ENCODE measurements at regions not wholly inside any gene's neighbourhood (a gene's known extent, or its start where the extent isn't known, plus 50 kb on each side); places are given as distances from the start of the nearest gene placed in this dataset.
"Not testable (repeated sequence)": the region's sequence is repeated elsewhere in the genome, so short reads cannot be mapped to it uniquely, and the experiment has no call there.

DNA sequence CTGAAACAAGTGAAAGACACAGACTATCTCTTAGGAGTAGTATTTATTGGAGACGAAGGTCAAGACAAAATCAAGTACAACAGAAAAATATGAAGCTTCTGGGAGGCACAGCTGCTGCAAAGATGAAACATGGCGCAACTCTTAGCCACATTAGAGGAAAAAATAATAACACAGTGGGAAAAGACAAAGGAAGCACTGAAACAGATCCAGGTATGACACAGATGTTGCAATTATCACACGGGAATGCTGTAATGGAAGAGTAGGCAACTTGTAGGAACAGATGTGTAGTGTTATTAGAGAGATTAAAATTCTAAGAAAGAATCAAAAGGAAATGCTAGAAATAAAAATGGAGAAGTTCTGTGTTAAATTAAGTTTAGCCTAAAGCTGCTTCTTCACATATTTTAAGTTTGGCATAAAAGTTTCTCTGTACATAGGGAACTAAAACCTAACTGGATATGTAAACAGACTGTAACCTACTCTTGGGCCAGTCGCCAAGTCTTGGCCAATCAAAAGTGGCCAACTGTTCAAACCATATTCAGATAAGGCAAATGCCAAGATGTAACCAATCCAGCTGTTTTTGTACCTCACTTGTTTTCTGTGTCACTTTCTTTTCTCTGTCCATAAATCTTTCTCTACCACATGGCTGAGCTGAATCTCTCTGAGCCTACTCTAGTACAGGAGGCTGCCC is 1132.0 kb upstream of the LRRTM3 start:
- Histone ChIP-seq H3K4me3 (ENCODE audit: low read length in 2 of 2) (no peak overlapping the region), H3K4me1 (ENCODE audit: control insufficient read depth in 2 of 2, insufficient read depth in 2 of 2, low read length in 2 of 2) (no peaks in the 10 kb centered on the region), H3K27me3 (ENCODE audit: control insufficient read depth in 2 of 2, insufficient read depth in 1 of 2, low read length in 1 of 2) (no peaks in the 10 kb centered on the region), H3K27ac (ENCODE audit: low read depth in 1 of 2, low read length in 1 of 2) (no peak overlapping the region), H3K9me3 (ENCODE audit: control insufficient read depth in 2 of 2, insufficient read depth in 1 of 2, low read length in 1 of 2) (peaks cover 0 to 4% of the 10 kb centered on the region in 2 donors), H3K36me3 (ENCODE audit: control insufficient read depth in 2 of 2, insufficient read depth in 2 of 2, low read length in 1 of 2) (no peaks in the 10 kb centered on the region)
- no peak for DNase-seq (ENCODE audit: low read depth in 6 of 9, low spot score in 9 of 9)
- WGBS, result 79% methylated on average over 4 of the region's 4 CpGs

DNA sequence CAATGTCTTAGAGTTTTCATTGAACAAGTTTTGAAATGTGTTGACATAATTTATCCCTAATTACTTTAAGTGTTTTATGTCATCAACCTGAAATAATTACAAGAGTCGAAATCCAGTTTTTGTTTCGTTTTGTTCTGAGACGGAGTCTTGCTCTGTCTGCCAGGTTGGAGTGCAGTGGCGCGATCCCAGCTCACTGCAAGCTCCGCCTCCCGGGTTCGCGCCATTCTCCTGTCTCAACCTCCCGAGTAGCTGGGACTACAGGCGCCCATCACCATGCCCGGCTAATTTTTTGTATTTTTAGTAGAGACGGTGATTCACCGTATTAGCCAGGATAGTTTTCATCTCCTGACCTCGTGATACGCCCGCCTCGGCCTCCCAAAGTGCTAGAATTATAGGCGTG is 1131.0 kb upstream of the LRRTM3 start:
- WGBS, result 97% methylated on average over 19 of the region's 19 CpGs

DNA sequence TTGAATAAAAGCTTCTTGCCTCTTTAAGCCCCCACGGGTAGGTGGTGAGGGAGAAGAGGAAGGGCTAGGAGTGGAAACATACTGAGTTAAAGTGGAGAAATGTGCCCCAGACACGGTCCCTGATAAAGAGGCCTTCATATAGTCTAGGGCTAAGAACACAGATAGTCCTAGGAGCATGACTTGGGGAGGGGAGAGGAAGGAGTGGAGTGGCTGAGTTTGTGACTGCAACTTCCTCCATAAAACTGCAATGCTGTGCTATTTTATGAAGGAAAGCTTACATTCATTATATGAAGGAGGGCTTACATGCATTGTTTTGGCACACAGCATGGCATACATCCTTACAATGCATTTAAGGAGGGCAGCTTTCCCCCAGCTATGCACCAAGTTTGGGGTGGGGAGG is 1129.4 kb upstream of the LRRTM3 start:
- Histone ChIP-seq H3K4me1 (ENCODE audit: control insufficient read depth in 2 of 2, insufficient read depth in 2 of 2, low read length in 2 of 2) (no peaks in the 10 kb centered on the region), H3K9me3 (ENCODE audit: control insufficient read depth in 2 of 2, insufficient read depth in 1 of 2, low read length in 1 of 2) (peaks cover 0 to 4% of the 10 kb centered on the region in 2 donors), H3K36me3 (ENCODE audit: control insufficient read depth in 2 of 2, insufficient read depth in 2 of 2, low read length in 1 of 2) (no peaks in the 10 kb centered on the region), H3K27ac (ENCODE audit: low read depth in 1 of 2, low read length in 1 of 2) (no peak overlapping the region), H3K4me3 (ENCODE audit: low read length in 2 of 2) (no peak overlapping the region), H3K27me3 (ENCODE audit: control insufficient read depth in 2 of 2, insufficient read depth in 1 of 2, low read length in 1 of 2) (no peaks in the 10 kb centered on the region)
- DNase-seq (ENCODE audit: low read depth in 6 of 9, low spot score in 9 of 9), result no peak
- WGBS, result 32% methylated on average over 2 of the region's 2 CpGs

More for the DNA sequence above, 1131.0 kb upstream of the LRRTM3 start:
- not testable (repeated sequence) for H3K4me3 ChIP-seq (ENCODE audit: low read length in 2 of 2); H3K27me3 ChIP-seq (ENCODE audit: control insufficient read depth in 2 of 2, insufficient read depth in 1 of 2, low read length in 1 of 2); DNase-seq (ENCODE audit: low read depth in 6 of 9, low spot score in 9 of 9); H3K4me1 ChIP-seq (ENCODE audit: control insufficient read depth in 2 of 2, insufficient read depth in 2 of 2, low read length in 2 of 2); H3K27ac ChIP-seq (ENCODE audit: low read depth in 1 of 2, low read length in 1 of 2); H3K9me3 ChIP-seq (ENCODE audit: control insufficient read depth in 2 of 2, insufficient read depth in 1 of 2, low read length in 1 of 2); H3K36me3 ChIP-seq (ENCODE audit: control insufficient read depth in 2 of 2, insufficient read depth in 2 of 2, low read length in 1 of 2)

DNA sequence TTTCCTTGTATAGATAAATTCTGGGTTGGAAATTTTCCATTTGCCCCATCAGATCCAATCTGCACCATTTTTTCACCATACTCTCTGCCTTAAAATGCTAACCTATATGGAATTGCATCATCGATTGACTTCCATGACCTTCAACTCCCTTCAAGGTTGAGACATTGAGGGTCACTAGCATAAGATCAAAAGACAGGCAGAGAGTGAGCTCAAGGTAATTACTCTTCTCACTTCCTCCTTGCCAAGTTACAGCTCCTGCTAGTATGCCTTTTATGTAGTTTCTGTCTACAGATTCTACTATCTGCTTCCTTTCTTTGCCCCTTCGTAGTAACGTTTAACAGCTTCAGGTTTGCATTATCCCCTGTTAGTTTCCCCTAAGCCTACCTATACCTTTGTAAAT is 1127.7 kb upstream of the LRRTM3 start:
- Histone ChIP-seq H3K27ac (ENCODE audit: low read depth in 1 of 2, low read length in 1 of 2) (no peak overlapping the region), H3K36me3 (ENCODE audit: control insufficient read depth in 2 of 2, insufficient read depth in 2 of 2, low read length in 1 of 2) (no peaks in the 10 kb centered on the region), H3K9me3 (ENCODE audit: control insufficient read depth in 2 of 2, insufficient read depth in 1 of 2, low read length in 1 of 2) (peaks cover 0 to 4% of the 10 kb centered on the region in 2 donors), H3K27me3 (ENCODE audit: control insufficient read depth in 2 of 2, insufficient read depth in 1 of 2, low read length in 1 of 2) (no peaks in the 10 kb centered on the region), H3K4me3 (ENCODE audit: low read length in 2 of 2) (no peak overlapping the region), H3K4me1 (ENCODE audit: control insufficient read depth in 2 of 2, insufficient read depth in 2 of 2, low read length in 2 of 2) (no peaks in the 10 kb centered on the region)
- no peak for DNase-seq (ENCODE audit: low read depth in 6 of 9, low spot score in 9 of 9)
- WGBS, result 93% methylated on average over 3 of the region's 3 CpGs

DNA sequence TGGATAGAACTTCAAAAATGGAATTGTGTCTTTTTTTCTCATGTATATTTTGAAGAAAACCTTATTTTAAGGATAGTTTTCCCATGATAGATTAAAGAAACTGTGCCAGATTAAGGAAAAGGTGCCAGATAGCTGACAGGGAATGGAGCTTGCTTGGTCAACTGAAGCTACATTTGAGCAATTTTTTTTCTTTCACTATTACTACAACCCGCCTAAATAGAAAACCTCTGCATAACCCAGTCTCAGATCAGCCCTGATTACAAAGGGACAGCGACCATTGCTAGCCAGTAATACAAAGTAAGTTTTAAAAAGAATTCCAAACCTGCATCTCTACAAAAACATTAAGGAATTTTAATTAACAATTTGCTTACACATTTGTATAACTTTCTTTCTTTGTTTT is 1123.4 kb upstream of the LRRTM3 start:
- Histone ChIP-seq H3K4me1 (ENCODE audit: control insufficient read depth in 2 of 2, insufficient read depth in 2 of 2, low read length in 2 of 2) (no peaks in the 10 kb centered on the region), H3K9me3 (ENCODE audit: control insufficient read depth in 2 of 2, insufficient read depth in 1 of 2, low read length in 1 of 2) (no peaks in the 10 kb centered on the region), H3K4me3 (ENCODE audit: low read length in 2 of 2) (no peak overlapping the region), H3K27ac (ENCODE audit: low read depth in 1 of 2, low read length in 1 of 2) (no peak overlapping the region), H3K36me3 (ENCODE audit: control insufficient read depth in 2 of 2, insufficient read depth in 2 of 2, low read length in 1 of 2) (no peaks in the 10 kb centered on the region), H3K27me3 (ENCODE audit: control insufficient read depth in 2 of 2, insufficient read depth in 1 of 2, low read length in 1 of 2) (no peaks in the 10 kb centered on the region)
- DNase-seq (ENCODE audit: low read depth in 6 of 9, low spot score in 9 of 9), result no peak
- 74% methylated on average over 2 of the region's 2 CpGs for WGBS

DNA sequence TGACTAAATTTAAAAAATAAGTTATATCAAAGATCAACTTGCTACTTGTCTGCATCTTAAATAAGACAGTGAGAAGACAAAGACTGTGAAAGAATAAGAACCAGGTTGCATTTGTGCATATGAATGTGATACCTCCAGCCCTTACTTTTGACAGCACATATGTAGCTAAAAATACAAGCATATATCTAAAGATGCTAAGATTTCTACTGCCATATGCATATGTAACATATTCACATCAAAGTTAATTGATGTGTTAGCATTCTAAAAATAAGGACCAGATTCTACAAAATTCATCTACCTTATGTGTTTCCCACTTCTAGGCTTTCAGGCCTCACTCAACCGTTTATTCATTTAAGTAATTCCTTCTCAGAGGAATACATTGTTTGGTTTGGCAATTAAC is 1120.3 kb upstream of the LRRTM3 start:
- H3K9me3 ChIP-seq (ENCODE audit: control insufficient read depth in 2 of 2, insufficient read depth in 1 of 2, low read length in 1 of 2), result no peaks in the 10 kb centered on the region
- no peaks in the 10 kb centered on the region for H3K4me1 ChIP-seq (ENCODE audit: control insufficient read depth in 2 of 2, insufficient read depth in 2 of 2, low read length in 2 of 2)
- DNase-seq (ENCODE audit: low read depth in 6 of 9, low spot score in 9 of 9), result no peak
- no peaks in the 10 kb centered on the region for H3K36me3 ChIP-seq (ENCODE audit: control insufficient read depth in 2 of 2, insufficient read depth in 2 of 2, low read length in 1 of 2)
- no peak overlapping the region for H3K27ac ChIP-seq (ENCODE audit: low read depth in 1 of 2, low read length in 1 of 2)
- no peak overlapping the region for H3K4me3 ChIP-seq (ENCODE audit: low read length in 2 of 2)
- H3K27me3 ChIP-seq (ENCODE audit: control insufficient read depth in 2 of 2, insufficient read depth in 1 of 2, low read length in 1 of 2), result no peaks in the 10 kb centered on the region
- WGBS, result 88% methylated on average over 1 of the region's 1 CpG

DNA sequence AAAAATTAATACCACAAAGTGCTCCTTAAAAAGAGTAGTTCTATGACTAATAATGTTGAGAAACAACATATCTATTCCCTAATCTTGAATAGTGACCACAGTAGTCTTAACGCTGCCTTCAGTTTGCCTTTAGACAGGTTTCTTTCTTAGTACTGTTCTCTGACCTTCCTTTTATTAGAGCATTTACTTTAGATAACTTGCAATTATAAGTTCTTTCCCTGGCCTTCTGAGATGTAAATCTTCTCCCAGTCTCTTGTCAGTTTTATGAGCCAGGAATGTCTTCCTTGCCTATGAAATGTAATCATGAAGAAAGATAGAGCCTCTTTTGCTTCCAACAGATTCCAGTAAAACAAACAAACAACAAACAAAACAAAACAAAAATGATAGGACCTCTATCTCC is 1119.8 kb upstream of the LRRTM3 start:
- Histone ChIP-seq H3K9me3 (ENCODE audit: control insufficient read depth in 2 of 2, insufficient read depth in 1 of 2, low read length in 1 of 2) (no peaks in the 10 kb centered on the region), H3K27me3 (ENCODE audit: control insufficient read depth in 2 of 2, insufficient read depth in 1 of 2, low read length in 1 of 2) (no peaks in the 10 kb centered on the region), H3K36me3 (ENCODE audit: control insufficient read depth in 2 of 2, insufficient read depth in 2 of 2, low read length in 1 of 2) (no peaks in the 10 kb centered on the region), H3K27ac (ENCODE audit: low read depth in 1 of 2, low read length in 1 of 2) (no peak overlapping the region), H3K4me3 (ENCODE audit: low read length in 2 of 2) (no peak overlapping the region), H3K4me1 (ENCODE audit: control insufficient read depth in 2 of 2, insufficient read depth in 2 of 2, low read length in 2 of 2) (no peaks in the 10 kb centered on the region)
- 92% methylated on average over 1 of the region's 1 CpG for WGBS
- DNase-seq (ENCODE audit: low read depth in 6 of 9, low spot score in 9 of 9), result no peak

DNA sequence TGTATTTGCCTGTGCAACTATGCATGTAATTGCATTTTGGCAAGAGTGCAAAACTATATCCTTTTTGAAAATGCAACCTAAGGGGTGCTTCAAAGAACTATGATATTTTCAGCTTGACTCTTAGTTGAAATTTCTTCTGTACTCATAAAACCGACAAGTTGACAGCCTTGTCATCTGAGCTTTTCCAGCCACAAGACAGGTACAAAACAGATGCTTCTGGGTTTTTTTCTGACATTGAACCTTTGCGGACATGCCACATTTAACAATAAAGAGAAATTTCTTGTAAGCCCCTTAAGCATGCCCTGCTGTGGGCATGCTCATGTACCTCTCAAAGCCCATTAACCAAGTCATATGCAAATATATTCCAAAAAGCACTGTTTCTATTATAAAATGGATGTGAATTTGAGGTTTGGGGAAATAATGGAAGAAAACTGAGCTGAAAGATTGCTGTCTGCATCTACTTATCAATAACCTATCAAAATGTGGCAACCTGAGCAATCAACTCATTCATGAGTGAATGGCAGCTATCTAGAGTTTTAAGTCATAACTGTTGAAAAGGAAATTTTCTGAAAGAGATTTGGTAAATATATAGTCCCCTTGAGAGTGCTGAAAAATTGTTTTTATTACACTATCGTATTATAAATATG is 1117.0 kb upstream of the LRRTM3 start:
- no peaks in the 10 kb centered on the region for H3K36me3 ChIP-seq (ENCODE audit: control insufficient read depth in 2 of 2, insufficient read depth in 2 of 2, low read length in 1 of 2)
- H3K9me3 ChIP-seq (ENCODE audit: control insufficient read depth in 2 of 2, insufficient read depth in 1 of 2, low read length in 1 of 2), result peaks cover 0 to 10% of the 10 kb centered on the region in 2 donors
- WGBS, result 93% methylated on average over 3 of the region's 3 CpGs
- H3K27me3 ChIP-seq (ENCODE audit: control insufficient read depth in 2 of 2, insufficient read depth in 1 of 2, low read length in 1 of 2), result no peaks in the 10 kb centered on the region
- no peak overlapping the region for H3K27ac ChIP-seq (ENCODE audit: low read depth in 1 of 2, low read length in 1 of 2)
- H3K4me1 ChIP-seq (ENCODE audit: control insufficient read depth in 2 of 2, insufficient read depth in 2 of 2, low read length in 2 of 2), result no peaks in the 10 kb centered on the region
- DNase-seq (ENCODE audit: low read depth in 6 of 9, low spot score in 9 of 9), result no peak
- H3K4me3 ChIP-seq (ENCODE audit: low read length in 2 of 2), result no peak overlapping the region

DNA sequence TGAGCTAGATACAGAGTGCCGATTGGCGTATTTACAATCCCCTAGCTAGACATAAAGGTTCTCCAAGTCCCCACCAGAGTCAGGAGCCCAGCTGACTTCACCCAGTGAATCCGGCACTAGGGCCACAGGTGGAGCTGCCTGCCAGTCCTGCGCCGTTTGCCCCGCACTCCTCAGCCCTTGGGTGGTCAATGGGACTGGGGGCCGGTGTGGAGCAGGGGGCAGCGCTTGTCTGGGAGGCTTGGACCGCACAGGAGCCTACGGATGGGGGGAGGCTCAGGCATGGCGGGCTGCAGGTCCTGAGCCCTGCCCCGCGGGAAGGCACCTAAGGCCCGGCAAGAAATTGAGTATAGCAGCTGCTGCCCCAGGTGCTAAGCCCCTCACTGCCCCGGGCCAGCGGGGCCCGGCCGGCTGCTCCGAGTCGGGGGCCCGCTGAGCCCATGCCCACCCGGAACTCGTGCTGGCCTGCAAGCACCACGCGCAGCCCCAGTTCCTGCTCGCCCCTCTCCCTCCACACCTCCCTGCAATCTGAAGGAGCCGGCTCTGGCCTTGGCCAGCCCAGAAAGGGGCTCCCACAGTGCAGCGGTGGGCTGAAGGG is 1113.8 kb upstream of the LRRTM3 start:
- 93% methylated on average over 28 of the region's 28 CpGs for WGBS
- Histone ChIP-seq H3K36me3 (ENCODE audit: control insufficient read depth in 2 of 2, insufficient read depth in 2 of 2, low read length in 1 of 2) (no peaks in the 10 kb centered on the region), H3K4me3 (ENCODE audit: low read length in 2 of 2) (no peak overlapping the region), H3K27ac (ENCODE audit: low read depth in 1 of 2, low read length in 1 of 2) (no peak overlapping the region), H3K27me3 (ENCODE audit: control insufficient read depth in 2 of 2, insufficient read depth in 1 of 2, low read length in 1 of 2) (no peaks in the 10 kb centered on the region), H3K4me1 (ENCODE audit: control insufficient read depth in 2 of 2, insufficient read depth in 2 of 2, low read length in 2 of 2) (no peaks in the 10 kb centered on the region), H3K9me3 (ENCODE audit: control insufficient read depth in 2 of 2, insufficient read depth in 1 of 2, low read length in 1 of 2) (peaks cover 0 to 10% of the 10 kb centered on the region in 2 donors)
- DNase-seq (ENCODE audit: low read depth in 6 of 9, low spot score in 9 of 9), result no peak

Measured in thymus (tissue), 11 donors.